DMS53 (cell line): ENCODE measurements at regions not wholly inside any gene's neighbourhood (a gene's known extent, or its start where the extent isn't known, plus 50 kb on each side); places are given as distances from the start of the nearest gene placed in this dataset.

ENCODE experiments used
- DNase-seq: peaks from one replicate; lab custom pipeline; 2025; lab: John Stamatoyannopoulos, UW

DNA sequence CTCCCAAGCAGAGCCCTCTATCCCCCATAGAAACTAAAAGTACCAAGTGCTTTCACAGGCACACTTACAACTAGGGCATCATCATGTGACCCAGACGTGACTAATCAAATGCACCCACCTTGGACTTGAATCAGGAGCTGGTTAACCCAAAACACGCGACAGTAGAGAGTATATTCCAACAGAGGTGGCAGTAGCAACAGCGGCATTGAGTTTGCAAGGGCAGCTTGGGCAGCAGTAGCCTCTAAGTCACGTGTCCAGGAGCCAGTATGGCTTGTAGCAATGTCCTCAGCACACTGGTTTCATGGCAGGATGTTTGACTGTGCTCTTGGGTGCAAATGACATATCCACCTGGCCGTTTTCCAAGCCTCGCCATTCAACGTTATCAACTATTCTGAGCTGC lies 73.4 kb upstream of the DNAH5 start:
- no peak for DNase-seq

- peak; percentile 31 for DNase-seq
Measured at GRCh38 chr5:14016549-14016948, 72.1 kb upstream of the DNAH5 start.

DNA sequence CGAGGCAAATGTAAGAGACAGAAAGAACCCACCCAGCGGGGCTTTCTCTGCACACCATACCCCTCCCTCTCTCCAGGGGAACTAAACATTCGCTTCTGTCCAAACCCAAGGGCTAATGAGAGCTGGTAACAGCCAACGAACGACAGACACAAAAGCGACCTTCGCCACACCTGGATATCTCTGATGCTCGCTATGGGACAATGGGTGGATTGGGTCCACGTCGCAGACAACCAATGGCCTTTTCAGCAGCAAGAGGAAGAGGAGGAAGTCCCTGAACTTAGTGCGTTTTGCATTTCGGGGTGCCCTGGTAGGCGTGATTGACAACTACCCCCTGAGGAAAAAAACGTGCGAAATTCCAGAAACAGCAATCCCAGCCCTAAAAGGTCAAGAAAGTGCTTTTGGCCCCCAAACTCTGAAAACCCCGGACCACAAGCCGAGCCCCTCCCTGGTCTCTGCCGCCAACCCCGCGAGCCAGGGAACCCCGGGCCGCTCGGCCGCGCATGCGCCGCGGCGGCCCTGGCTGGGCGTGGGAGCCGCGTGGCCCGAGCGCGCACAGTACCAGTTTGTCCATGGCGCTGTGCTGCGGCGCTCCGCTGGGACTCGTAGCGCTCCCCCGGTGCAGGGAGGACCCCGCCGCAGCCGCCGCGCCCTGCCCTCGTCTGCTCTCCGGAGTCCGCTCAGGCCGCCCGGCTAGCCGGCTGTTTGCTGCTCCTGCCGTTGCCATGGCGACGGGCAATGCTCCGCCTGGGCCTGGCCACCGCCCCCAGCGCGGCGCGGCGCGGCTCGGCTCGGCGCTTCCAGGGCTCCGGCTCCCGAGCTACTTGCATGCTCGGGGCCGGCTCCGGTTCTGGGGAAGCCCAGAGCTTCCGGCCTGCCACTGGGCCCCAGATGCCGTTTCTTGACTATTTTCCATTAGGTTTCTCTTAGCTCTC lies 66.9 kb upstream of the DNAH5 start:
- DNase-seq: peak; percentile 99

DNA sequence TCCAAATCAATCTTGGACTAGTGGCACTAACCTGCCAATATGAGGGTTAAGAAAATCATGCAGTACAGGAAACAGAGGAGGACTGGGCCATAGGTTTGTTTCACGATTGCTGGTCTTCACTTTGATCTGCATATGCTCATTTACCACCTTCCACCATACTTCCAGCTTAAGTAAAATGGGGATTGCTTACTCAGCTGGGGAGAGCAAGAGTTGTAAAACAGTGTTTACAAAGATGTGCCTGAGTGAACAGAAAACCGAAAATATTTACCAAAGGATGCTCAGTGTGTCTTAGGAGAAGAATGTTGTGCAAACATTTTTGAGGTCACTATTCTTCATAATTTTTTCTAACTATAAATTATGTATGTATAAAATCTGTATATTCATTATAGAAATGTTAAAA lies 65.1 kb upstream of the DNAH5 start:
- DNase-seq: peak; percentile 95

DNA sequence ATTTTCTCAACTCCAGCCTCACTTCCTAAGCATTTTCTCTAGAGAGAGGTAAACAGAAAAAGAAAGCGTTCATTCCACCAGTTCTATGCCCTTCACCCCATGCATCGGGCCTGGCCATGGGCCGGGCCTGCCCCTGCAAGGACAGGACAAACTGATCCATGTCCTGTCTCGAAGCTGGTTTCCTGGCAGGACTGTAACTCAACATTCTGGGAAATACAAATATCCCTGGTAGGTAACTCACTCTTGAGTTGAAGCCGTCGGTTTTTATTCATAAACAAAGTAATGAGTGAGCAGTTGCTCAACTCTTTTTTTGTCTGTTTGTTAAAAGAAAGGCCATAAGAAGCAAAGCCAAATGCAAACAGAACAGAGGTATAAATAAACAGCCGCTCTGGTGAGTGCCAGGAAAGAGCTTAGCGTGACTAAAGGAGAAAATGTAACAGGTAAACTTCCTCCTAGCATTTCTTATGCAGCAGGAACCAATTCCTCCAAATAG lies 64.4 kb upstream of the DNAH5 start:
- peak; percentile 96 for DNase-seq

DNA sequence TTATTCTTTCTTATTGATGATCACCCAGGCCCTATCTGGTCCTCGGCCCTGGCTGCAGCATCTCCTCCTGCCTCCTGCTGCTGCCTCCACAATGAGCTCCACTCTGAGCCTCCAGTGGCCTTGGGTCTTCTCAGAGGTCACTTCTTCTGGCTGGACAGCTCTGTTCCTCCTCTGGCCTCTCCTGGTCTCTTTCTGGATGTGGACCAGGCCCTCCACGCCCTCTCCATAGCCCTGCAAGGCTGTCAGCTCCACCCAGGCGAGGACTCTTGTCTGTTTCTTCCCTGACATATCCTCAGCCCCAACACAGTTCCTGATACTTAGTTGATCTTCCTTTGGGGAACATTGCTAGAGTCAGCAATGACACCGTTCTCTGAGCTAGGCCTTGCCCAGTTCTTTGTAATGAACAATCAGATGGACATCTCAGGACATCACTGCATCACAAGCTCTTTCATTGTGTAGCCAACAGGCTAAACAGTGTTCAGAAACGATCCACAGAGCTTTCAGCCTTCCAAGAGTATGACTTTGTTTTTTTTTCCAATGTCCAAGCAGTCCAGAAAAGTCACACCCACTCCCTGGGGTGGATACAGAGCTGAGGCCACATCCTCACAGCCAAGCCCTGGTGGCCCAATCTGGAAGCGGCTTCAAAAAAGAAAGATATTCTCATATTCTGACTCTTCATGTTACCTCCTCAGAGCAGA lies 62.5 kb upstream of the DNAH5 start:
- no peak for DNase-seq

DNA sequence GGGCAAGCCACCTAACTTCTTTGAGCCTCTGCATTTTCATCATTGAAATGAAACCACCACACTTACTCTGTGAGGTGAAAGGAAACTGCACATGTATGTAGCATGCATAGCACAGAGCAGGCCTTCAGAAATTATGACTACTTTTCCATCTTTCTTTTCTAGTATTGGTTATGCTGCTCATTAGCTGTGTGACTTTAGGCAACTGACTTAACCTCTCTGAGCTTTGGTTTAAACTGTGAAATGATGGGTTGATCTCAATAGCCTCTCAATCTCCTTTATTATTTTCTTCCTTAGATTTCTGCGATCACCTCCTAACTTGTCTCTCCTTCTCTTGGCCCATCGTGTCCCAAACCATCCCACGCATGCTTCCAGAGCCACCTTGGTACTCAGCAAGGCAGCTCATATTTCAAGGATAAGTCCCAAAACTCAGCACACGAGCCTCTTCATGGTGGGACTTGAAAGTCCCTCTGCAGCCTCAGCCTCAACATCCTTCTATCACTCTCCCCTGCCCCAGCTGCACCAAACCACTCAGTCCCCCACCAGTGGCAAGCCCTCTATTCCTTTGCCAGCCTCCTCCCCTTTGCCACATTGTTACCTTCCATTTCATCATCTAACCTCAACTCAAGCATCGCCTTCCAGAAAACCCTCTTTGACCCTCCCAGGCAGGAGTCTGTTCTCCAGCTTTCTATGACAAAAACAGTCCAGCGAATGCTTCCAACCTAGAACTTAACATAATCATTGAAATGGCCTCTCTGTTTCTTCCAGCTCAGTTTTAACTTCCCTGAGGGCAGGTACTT lies 60.3 kb upstream of the DNAH5 start:
- DNase-seq: no peak

DNA sequence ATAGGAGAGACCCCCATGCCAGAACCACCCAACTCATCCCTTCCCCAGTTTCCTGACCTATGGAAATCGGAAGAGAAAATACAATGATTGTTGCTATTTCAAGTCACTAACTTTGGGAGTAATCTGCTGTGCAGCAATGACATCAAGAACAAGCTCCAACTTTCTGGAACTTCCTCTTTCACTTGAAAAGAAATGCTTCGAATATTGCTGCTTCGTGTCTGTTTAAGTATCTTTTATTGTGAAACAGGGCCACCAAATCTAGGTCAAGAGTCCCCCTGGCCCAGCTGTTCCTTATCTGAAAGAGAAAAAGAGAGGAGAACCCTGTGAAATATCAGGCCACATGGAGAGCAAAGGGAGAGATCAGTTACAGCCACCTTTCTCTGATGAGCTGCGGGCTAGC lies 59.4 kb upstream of the DNAH5 start:
- DNase-seq: no peak

- no peak for DNase-seq
Measured at GRCh38 chr5:14003513-14003912, 59.0 kb upstream of the DNAH5 start.

DNA sequence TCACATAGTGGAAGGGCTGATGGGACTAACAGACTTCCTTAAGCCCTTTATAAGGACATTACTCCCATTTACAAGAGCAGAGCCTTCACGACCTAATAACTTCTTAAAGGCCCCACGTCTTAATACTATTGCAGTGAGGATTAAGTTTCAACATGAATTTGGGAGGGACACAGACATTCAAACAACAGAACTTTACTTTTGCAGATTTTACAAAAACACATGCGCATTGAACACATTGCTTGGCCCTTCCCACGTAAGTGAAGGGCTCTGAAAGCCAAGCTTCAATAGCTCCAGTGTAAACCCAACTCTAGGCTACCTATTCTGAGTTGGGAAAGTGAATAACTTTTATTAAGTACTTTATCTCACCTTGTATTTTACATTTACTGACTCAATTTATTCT lies 53.8 kb upstream of the DNAH5 start:
- no peak for DNase-seq

DNA sequence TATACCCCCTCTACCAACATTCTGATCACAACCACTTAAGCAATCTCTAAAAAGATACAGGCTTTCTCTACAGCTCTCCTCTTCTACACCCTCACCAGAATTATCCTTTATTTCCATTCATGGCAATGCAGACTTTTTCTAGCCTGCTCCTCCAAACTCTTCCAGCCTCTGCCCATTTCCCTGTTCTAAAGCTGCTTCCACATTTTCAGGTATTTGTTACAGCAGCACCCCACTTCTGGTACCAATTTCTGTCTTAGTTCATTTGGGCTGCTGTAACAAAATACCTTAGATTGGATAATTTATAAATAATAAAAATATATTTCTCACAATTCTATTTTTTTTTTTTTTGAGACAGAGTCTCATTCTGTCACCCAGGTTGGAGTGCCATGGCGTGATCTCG lies 53.0 kb upstream of the DNAH5 start:
- no peak for DNase-seq

DNA sequence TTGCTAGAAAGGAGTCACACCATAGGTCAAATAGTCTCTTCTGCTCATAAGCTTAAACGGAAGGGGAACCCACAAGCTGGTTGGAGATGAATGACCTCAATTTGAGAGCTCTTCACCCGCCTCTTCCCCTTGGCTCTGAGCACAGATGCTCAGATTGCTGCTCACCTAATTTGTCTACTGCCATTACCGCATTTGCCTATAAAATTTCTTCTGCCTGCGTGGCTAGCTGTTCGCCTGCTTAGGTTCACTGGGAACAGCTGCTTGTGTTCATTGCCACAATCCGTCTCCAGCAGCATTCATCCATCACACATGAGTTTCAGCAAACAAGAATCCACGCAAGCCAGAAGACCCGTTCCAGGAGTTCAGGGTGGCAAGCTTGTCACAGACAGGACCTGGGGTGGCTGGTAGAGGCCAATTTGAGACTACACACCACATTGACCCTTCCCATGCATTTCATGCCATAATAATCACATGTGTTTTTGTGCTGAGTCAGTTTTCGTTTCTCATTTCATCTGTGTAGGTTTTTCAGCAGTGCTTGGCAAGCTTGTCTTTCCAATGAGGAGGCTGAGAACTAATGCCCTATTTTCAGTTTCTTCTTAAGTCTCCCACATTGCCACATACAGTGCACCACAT lies 50.2 kb upstream of the DNAH5 start:
- DNase-seq: peak; percentile 63
